ENCODE measurements at regions not wholly inside any gene's neighbourhood (a gene's known extent, or its start where the extent isn't known, plus 50 kb on each side); places are given as distances from the start of the nearest gene placed in this dataset.
A peak's percentile ranks its signal among the peaks of the same experiment; 100 is the strongest.
"Not testable (repeated sequence)": the region's sequence is repeated elsewhere in the genome, so short reads cannot be mapped to it uniquely, and the experiment has no call there.

GRCh38 chr16:65817066-65817465 lies 549.4 kb upstream of the CDH5 start:
- H3K4me3 ChIP-seq (ENCODE audit: low read depth, low read length), result no peak overlapping the region
- DNase-seq (ENCODE audit: low read depth), result no peak
- TF ChIP-seq CTCF (conservative IDR thresholded peaks at IDR 0.05; ENCODE audit: low read depth, low read length), result no peak

- DNase-seq (ENCODE audit: low read depth), result peak; percentile 8
- H3K4me3 ChIP-seq (ENCODE audit: low read depth, low read length), result no peak overlapping the region
- no peak for TF ChIP-seq CTCF (conservative IDR thresholded peaks at IDR 0.05; ENCODE audit: low read depth, low read length)
Observed at GRCh38 chr16:65816556-65816955, 549.9 kb upstream of the CDH5 start.

GRCh38 chr16:65815707-65816106 lies 550.8 kb upstream of the CDH5 start:
- DNase-seq (ENCODE audit: low read depth), result no peak
- no peak for TF ChIP-seq CTCF (conservative IDR thresholded peaks at IDR 0.05; ENCODE audit: low read depth, low read length)
- H3K4me3 ChIP-seq (ENCODE audit: low read depth, low read length), result no peak overlapping the region

- not testable (repeated sequence) for DNase-seq (ENCODE audit: low read depth); H3K4me3 ChIP-seq (ENCODE audit: low read depth, low read length)
Observed at GRCh38 chr16:65813879-65814278, 552.6 kb upstream of the CDH5 start.

- H3K4me3 ChIP-seq (ENCODE audit: low read depth, low read length), result no peak overlapping the region
- TF ChIP-seq CTCF (conservative IDR thresholded peaks at IDR 0.05; ENCODE audit: low read depth, low read length), result no peak
- no peak for DNase-seq (ENCODE audit: low read depth)
Observed at GRCh38 chr16:65809627-65810026, 556.9 kb upstream of the CDH5 start.

- no peak overlapping the region for H3K4me3 ChIP-seq (ENCODE audit: low read depth, low read length)
- TF ChIP-seq CTCF (conservative IDR thresholded peaks at IDR 0.05; ENCODE audit: low read depth, low read length), result no peak
- no peak for DNase-seq (ENCODE audit: low read depth)
Observed at GRCh38 chr16:65808790-65809189, 557.7 kb upstream of the CDH5 start.

GRCh38 chr16:65807858-65808257 lies 558.6 kb upstream of the CDH5 start:
- TF ChIP-seq CTCF (conservative IDR thresholded peaks at IDR 0.05; ENCODE audit: low read depth, low read length), result no peak
- DNase-seq (ENCODE audit: low read depth), result no peak
- H3K4me3 ChIP-seq (ENCODE audit: low read depth, low read length), result no peak overlapping the region

- H3K4me3 ChIP-seq (ENCODE audit: low read depth, low read length); DNase-seq (ENCODE audit: low read depth): not testable (repeated sequence)
Observed at GRCh38 chr16:65805704-65806103, 560.8 kb upstream of the CDH5 start.

Data from choroid plexus epithelial cell (primary cell).